ENCODE measurements at regions not wholly inside any gene's neighbourhood (a gene's known extent, or its start where the extent isn't known, plus 50 kb on each side); places are given as distances from the start of the nearest gene placed in this dataset. TPM values are rescaled to one million over a fixed set of nuclear protein-coding genes. Genes with fewer than 3 reads are reported as not detected.

DNA sequence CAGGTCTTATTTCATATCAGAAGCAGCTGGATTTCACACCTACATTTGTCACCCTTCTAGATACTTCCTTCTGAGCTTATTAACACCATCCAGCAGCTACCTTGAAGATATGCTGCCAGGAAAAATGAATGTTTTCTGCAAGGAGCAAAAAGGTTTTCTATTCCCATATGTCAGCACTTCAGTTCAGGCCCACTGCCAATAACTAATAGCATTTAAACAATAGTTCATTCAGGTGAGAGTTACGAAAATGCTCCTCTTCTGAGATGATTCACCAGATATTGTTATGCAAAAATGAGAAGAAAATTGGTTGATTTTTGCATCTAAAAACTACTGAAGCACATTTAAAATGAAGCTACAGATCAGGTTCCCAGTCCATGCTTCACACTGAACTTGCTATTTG is 56.4 kb upstream of the ISL1 start:
- Histone ChIP-seq H3K4me3 (no peak overlapping the region), H3K79me2 (replicated peaks; ENCODE audit: insufficient read depth) (no peaks in the 10 kb centered on the region), H4K20me1 (replicated peaks; ENCODE audit: insufficient read depth) (no peaks in the 10 kb centered on the region), H3K4me2 (peak overlapping the region; percentile 66), H2AFZ (peak overlapping the region; percentile 70; the same call in 1 of the 2 replicates), H3F3A (replicated peaks; ENCODE audit: low read depth) (no peaks in the 10 kb centered on the region), H3K27me3 (ENCODE audit: insufficient read depth) (no peaks in the 10 kb centered on the region), H3K9me2 (ENCODE audit: insufficient read depth) (no peaks in the 10 kb centered on the region), H3K4me1 (ENCODE audit: insufficient read depth) (peaks cover 12% of the 10 kb centered on the region), H3K27ac (ENCODE audit: low read depth) (no peak overlapping the region), H3K36me3 (ENCODE audit: insufficient read depth) (no peaks in the 10 kb centered on the region)
- no peak overlapping the region for H3K4me3 Mint-ChIP-seq
- H3K27ac Mint-ChIP-seq, result no peak overlapping the region
- no peaks in the 10 kb centered on the region for H3K27me3 Mint-ChIP-seq (ENCODE audit: insufficient read depth, low read depth, poor library complexity)
- DNase-seq (ENCODE audit: low spot score) (no peak), ATAC-seq (no peak)
- TF ChIP-seq, protein P1, sequence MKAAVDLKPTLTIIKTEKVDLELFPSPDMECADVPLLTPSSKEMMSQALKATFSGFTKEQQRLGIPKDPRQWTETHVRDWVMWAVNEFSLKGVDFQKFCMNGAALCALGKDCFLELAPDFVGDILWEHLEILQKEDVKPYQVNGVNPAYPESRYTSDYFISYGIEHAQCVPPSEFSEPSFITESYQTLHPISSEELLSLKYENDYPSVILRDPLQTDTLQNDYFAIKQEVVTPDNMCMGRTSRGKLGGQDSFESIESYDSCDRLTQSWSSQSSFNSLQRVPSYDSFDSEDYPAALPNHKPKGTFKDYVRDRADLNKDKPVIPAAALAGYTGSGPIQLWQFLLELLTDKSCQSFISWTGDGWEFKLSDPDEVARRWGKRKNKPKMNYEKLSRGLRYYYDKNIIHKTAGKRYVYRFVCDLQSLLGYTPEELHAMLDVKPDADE (IDR thresholded peaks at IDR 0.05), result no peak
- TF ChIP-seq NANOG (IDR thresholded peaks at IDR 0.05; ENCODE audit: borderline replicate concordance) (no peak), POLR2AphosphoS5 (IDR thresholded peaks at IDR 0.05; ENCODE audit: low read depth) (no peak), ZNF114 (CRISPR knock-in tag; IDR thresholded peaks at IDR 0.05) (no peak), EZH2phosphoT487 (IDR thresholded peaks at IDR 0.05; ENCODE audit: unreplicated experiment) (no peak), STAT1 (IDR thresholded peaks at IDR 0.05; ENCODE audit: unreplicated experiment) (no peak)
- TF ChIP-seq, protein P2, sequence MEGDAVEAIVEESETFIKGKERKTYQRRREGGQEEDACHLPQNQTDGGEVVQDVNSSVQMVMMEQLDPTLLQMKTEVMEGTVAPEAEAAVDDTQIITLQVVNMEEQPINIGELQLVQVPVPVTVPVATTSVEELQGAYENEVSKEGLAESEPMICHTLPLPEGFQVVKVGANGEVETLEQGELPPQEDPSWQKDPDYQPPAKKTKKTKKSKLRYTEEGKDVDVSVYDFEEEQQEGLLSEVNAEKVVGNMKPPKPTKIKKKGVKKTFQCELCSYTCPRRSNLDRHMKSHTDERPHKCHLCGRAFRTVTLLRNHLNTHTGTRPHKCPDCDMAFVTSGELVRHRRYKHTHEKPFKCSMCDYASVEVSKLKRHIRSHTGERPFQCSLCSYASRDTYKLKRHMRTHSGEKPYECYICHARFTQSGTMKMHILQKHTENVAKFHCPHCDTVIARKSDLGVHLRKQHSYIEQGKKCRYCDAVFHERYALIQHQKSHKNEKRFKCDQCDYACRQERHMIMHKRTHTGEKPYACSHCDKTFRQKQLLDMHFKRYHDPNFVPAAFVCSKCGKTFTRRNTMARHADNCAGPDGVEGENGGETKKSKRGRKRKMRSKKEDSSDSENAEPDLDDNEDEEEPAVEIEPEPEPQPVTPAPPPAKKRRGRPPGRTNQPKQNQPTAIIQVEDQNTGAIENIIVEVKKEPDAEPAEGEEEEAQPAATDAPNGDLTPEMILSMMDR (conservative IDR thresholded peaks at IDR 0.05; ENCODE audit: low read depth in 2 of 2), result no peak
- TF ChIP-seq, protein P3, sequence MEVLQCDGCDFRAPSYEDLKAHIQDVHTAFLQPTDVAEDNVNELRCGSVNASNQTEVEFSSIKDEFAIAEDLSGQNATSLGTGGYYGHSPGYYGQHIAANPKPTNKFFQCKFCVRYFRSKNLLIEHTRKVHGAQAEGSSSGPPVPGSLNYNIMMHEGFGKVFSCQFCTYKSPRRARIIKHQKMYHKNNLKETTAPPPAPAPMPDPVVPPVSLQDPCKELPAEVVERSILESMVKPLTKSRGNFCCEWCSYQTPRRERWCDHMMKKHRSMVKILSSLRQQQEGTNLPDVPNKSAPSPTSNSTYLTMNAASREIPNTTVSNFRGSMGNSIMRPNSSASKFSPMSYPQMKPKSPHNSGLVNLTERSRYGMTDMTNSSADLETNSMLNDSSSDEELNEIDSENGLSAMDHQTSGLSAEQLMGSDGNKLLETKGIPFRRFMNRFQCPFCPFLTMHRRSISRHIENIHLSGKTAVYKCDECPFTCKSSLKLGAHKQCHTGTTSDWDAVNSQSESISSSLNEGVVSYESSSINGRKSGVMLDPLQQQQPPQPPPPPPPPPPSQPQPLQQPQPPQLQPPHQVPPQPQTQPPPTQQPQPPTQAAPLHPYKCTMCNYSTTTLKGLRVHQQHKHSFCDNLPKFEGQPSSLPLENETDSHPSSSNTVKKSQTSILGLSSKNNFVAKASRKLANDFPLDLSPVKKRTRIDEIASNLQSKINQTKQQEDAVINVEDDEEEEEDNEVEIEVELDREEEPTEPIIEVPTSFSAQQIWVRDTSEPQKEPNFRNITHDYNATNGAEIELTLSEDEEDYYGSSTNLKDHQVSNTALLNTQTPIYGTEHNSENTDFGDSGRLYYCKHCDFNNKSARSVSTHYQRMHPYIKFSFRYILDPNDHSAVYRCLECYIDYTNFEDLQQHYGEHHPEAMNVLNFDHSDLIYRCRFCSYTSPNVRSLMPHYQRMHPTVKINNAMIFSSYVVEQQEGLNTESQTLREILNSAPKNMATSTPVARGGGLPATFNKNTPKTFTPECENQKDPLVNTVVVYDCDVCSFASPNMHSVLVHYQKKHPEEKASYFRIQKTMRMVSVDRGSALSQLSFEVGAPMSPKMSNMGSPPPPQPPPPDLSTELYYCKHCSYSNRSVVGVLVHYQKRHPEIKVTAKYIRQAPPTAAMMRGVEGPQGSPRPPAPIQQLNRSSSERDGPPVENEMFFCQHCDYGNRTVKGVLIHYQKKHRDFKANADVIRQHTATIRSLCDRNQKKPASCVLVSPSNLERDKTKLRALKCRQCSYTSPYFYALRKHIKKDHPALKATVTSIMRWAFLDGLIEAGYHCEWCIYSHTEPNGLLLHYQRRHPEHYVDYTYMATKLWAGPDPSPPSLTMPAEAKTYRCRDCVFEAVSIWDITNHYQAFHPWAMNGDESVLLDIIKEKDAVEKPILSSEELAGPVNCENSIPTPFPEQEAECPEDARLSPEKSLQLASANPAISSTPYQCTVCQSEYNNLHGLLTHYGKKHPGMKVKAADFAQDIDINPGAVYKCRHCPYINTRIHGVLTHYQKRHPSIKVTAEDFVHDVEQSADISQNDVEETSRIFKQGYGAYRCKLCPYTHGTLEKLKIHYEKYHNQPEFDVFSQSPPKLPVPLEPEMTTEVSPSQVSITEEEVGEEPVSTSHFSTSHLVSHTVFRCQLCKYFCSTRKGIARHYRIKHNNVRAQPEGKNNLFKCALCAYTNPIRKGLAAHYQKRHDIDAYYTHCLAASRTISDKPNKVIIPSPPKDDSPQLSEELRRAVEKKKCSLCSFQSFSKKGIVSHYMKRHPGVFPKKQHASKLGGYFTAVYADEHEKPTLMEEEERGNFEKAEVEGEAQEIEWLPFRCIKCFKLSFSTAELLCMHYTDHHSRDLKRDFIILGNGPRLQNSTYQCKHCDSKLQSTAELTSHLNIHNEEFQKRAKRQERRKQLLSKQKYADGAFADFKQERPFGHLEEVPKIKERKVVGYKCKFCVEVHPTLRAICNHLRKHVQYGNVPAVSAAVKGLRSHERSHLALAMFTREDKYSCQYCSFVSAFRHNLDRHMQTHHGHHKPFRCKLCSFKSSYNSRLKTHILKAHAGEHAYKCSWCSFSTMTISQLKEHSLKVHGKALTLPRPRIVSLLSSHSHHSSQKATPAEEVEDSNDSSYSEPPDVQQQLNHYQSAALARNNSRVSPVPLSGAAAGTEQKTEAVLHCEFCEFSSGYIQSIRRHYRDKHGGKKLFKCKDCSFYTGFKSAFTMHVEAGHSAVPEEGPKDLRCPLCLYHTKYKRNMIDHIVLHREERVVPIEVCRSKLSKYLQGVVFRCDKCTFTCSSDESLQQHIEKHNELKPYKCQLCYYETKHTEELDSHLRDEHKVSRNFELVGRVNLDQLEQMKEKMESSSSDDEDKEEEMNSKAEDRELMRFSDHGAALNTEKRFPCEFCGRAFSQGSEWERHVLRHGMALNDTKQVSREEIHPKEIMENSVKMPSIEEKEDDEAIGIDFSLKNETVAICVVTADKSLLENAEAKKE (CRISPR knock-in tag; IDR thresholded peaks at IDR 0.05), result no peak
- no peaks in the 10 kb centered on the region for H3K36me3 Mint-ChIP-seq (ENCODE audit: low read depth)
- peaks cover 5% of the 10 kb centered on the region; the same call in 2 of the 3 replicates for H3K9me3 Mint-ChIP-seq
- peaks cover 14% of the 10 kb centered on the region for H3K4me1 Mint-ChIP-seq

Small RNAs in the stretch of these regions (small RNA-seq; reads per million reads assigned to genes)
- gene AC022441.3 (ENCODE audit: low replicate concordance), result not detected
- not detected for gene RNU6-1296P (ENCODE audit: low replicate concordance)
- gene RNU6-480P (ENCODE audit: low replicate concordance), result not detected

All from GM23338 (cell line).